GM21737 (cell line): ENCODE measurements at regions not wholly inside any gene's neighbourhood (a gene's known extent, or its start where the extent isn't known, plus 50 kb on each side); places are given as distances from the start of the nearest gene placed in this dataset.

Experiments
- ATAC-seq: cut with Tn5 transposase; IDR thresholded peaks from one replicate; pipeline ENCODE4 v1.9.1; 2021; ENCODE audit warnings: mild to moderate bottlenecking, moderate library complexity; ENCODE audit not compliant: unreplicated experiment

DNA sequence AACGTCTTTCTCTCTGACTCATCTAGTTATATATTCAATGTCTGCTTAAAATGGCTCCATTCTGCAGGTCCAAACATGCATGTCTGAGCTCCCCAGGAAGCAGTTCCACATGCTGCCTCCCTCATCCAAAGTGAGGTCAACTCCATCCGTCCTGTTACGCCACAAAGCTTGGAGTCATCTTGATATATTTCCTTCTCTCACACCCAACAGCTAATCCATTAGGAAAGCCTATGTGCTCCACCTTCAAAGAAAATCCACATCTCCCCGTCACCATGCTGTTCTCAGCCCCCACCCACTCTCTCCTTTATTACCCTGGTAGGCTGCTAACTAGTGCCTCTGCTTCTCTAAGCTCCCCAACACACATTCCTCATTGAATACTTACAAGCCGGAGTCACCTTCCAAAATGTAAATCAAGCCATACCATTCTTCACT lies 130.2 kb upstream of the SYNDIG1 start:
- no peak for ATAC-seq

- no peak for ATAC-seq
These were observed 131.9 kb upstream of the SYNDIG1 start for GRCh38 chr20:24337551-24337950.

DNA sequence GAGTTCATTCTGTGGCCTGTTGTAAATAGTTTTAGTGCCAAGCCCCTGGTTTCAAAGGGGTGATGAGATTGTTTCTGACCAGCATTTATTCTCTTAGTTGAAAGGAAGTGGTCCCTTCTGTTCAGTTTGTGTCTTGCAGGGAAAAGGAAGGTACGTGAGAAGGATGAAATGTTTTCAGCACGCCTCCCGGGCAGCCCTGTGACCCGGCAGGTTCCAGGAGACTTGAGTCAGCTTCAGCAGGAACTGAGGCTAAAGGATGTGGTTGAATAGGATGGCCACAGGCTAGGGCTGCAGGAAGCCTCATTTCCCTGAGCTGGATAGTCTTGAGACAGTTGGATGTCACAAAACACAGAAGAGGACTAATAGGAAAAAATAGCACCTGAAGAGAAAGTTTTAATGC lies 132.4 kb upstream of the SYNDIG1 start:
- no peak for ATAC-seq

DNA sequence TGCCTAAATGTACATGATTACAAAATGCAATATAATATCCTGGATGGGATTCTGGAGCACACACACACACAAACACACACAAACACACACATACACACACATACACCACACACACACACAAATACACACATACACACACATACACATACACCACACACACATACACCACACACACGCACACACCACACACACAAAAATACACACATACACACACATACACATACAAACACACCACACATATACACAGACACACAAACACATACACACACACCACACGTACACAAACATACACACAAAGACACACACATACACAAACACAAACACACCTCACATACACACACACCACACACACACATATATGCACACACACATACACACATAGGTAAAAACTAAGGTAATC lies 134.6 kb upstream of the SYNDIG1 start:
- ATAC-seq, result no peak

- no peak for ATAC-seq
These were observed 136.5 kb upstream of the SYNDIG1 start for GRCh38 chr20:24332956-24333355.

DNA sequence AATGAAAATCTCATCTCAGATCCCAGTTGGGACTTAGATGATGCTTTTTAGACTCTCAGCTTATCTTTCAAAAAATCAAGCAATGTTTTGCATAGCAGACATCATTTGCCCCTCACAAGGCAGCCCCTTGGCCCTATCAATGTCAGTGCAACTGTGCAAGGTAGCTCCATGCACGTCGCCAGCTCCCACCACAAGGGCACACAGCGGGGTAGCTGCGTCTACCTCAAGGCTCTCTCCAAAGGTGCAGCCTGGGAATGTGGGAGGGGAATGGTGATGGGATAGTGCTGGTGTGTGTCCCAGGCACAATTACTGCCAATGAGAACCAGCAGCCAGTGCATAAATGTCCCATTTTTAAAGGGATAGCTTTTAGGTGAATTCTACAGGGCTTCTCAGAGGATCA lies 137.5 kb upstream of the SYNDIG1 start:
- ATAC-seq, result no peak

GRCh38 chr20:24328901-24329300 lies 140.5 kb upstream of the SYNDIG1 start:
- no peak for ATAC-seq

- no peak for ATAC-seq
These were observed 147.5 kb upstream of the SYNDIG1 start for GRCh38 chr20:24321973-24322372.

DNA sequence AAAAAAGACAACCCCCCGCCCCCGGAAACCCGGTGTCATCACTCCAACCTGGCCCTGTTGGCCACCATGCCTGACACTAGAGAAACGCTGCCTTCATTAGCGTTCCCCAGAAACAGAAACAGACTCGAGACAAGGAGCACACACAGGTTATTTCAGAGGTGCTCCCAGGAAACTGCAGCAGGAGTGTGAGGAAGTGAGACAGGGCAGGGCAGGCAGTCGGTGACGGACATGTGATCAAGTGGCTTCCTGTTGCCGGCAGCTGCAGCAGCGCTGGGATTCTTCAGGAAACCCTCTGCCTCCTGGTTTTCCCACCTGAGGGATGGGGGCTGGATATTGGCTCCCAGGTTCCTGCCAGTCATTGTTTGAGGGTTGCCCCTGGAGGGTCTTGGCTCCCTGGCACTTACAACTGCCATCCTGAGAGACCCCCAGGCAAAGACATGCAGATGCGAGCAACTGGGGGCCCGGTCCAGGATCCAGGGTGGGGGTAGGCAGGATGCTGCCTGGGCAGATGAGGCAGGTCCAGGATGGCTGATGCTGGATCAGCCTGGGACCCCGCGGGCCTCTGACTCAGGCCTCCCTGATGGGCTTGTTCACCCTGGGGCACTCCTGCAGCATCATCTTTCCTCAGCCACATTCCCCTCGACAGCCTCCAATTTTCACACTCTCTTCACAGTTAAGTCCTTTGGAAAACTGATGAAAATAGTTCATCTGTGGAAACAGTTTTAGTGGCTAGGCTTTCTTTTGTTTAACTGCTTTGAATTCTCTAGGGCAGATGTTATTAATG lies 150.7 kb upstream of the SYNDIG1 start:
- no peak for ATAC-seq

GRCh38 chr20:24317224-24317623 lies 152.2 kb upstream of the SYNDIG1 start:
- ATAC-seq, result no peak

DNA sequence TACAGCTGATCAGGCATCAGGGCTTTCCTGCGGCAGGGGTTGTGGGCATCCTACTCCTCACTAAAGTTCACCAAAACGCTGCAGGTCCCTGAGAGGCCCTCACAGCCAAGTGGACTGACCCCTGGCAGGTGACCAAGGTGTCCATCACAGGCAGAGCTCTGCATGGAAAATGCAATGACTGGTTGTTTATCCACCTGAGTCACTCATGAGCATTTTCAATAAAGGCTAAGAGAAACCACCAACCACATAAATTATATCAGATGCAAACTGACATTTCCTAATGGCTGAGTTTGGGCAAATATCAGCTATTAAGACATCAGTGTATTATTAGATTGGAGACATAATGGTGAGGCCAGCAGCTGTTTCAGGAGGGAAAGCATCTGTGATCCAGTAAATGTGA lies 152.7 kb upstream of the SYNDIG1 start:
- no peak for ATAC-seq

- no peak for ATAC-seq
These were observed 155.4 kb upstream of the SYNDIG1 start for GRCh38 chr20:24314053-24314452.

- no peak for ATAC-seq
These were observed 159.8 kb upstream of the SYNDIG1 start for GRCh38 chr20:24309596-24309995.

GRCh38 chr20:24305371-24305770 lies 164.1 kb upstream of the SYNDIG1 start:
- ATAC-seq, result no peak

- ATAC-seq, result no peak
These were observed 165.1 kb upstream of the SYNDIG1 start for GRCh38 chr20:24304291-24304690.

DNA sequence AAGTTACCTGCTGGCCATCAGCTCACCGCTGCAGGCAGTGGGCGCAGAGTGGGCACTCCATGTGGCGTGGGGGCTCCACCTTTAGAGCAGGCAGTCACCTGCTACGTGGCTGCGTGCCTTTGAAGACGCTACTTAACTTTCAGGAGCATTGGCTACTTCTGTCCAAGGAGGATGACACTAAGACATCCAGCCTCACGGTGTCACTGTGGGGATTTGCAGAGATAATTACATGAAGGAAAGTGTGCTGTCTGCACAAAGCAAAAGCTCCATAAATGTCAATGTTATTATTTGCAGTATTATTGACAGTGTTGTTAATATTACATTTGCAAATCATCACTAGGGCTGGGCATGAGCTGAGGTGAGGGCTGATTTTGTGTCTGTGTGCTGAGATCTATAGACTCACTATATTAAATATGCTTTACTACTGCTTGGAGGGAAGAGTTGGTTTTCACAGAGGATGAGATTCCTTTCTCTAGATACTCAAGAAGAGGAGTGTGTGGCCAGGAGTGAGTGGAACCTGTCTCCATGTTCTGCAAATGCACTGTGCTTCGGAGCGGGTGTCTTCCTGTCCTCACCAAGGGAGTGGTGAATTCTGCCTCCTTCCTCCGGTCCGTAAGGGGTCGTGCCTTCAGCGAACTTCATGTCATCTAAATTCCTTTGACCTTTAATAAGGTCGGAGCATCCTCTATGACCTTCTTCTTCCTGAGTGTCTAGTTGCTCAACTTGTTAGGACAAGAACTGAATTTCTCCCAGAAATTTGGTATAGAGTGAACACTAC lies 165.8 kb upstream of the SYNDIG1 start:
- ATAC-seq, result no peak

- ATAC-seq, result no peak
These were observed 171.4 kb upstream of the SYNDIG1 start for GRCh38 chr20:24297993-24298392.

GRCh38 chr20:24296477-24297261 lies 172.8 kb upstream of the SYNDIG1 start:
- ATAC-seq, result no peak

GRCh38 chr20:24291014-24291413 lies 178.4 kb upstream of the SYNDIG1 start:
- no peak for ATAC-seq

- ATAC-seq, result no peak
These were observed 179.5 kb upstream of the SYNDIG1 start for GRCh38 chr20:24289737-24290481.

GRCh38 chr20:24283186-24283585 lies 186.2 kb upstream of the SYNDIG1 start:
- no peak for ATAC-seq
